ENCODE measurements at regions not wholly inside any gene's neighbourhood (a gene's known extent, or its start where the extent isn't known, plus 50 kb on each side); places are given as distances from the start of the nearest gene placed in this dataset.

GRCh38 chr2:16747689-16748088 is 82.1 kb upstream of the CYRIA start:
- no peak overlapping the region for H3K27ac ChIP-seq (ENCODE audit: extremely low read depth, low read depth, low read length)
- CTCF ChIA-PET = interaction anchor here (0.6 to 2.6 kb wide), 2 partner anchors 10 to 222 kb away, joined by 3 to 15 read pairs; no protein-coding TSS in a partner anchor
- no peak for TF ChIP-seq ZNF48 (tag by site-specific recombination; IDR thresholded peaks at IDR 0.05)
- TF ChIP-seq SP7 (tag by site-specific recombination; IDR thresholded peaks at IDR 0.05) = no peak
- no peak for TF ChIP-seq SETDB1 (IDR thresholded peaks at IDR 0.05; ENCODE audit: insufficient read length, low read length)
- TF ChIP-seq ZNF645 (tag by site-specific recombination; IDR thresholded peaks at IDR 0.05) = no peak
- TF ChIP-seq ZNF571 (tag by site-specific recombination; IDR thresholded peaks at IDR 0.05) = no peak
- TF ChIP-seq ZFP41 (tag by site-specific recombination; IDR thresholded peaks at IDR 0.05; ENCODE audit: borderline replicate concordance) = no peak
- no peak for TF ChIP-seq ZNF214 (tag by site-specific recombination; IDR thresholded peaks at IDR 0.05; ENCODE audit: borderline replicate concordance)
- no peak for TF ChIP-seq BCL11A (tag by site-specific recombination; IDR thresholded peaks at IDR 0.05; ENCODE audit: low read depth)
- no peak for TF ChIP-seq ZNF433 (tag by site-specific recombination; IDR thresholded peaks at IDR 0.05; ENCODE audit: low read depth)
- TF ChIP-seq ZNF223 (tag by site-specific recombination; IDR thresholded peaks at IDR 0.05) = no peak
- H3K9me3 ChIP-seq (ENCODE audit: control insufficient read depth, insufficient read depth, low read depth, low read length) = no peaks in the 10 kb centered on the region
- no peaks in the 10 kb centered on the region for H3K4me1 ChIP-seq (ENCODE audit: control insufficient read depth, insufficient read depth, low read length)
- no peak overlapping the region for H3K4me3 ChIP-seq (ENCODE audit: low read depth, low read length)
- no peaks in the 10 kb centered on the region for H3K36me3 ChIP-seq (ENCODE audit: control insufficient read depth in 2 of 2, insufficient read depth in 1 of 2, low read length in 2 of 2)
- POLR2A ChIA-PET = no interaction called here

DNA sequence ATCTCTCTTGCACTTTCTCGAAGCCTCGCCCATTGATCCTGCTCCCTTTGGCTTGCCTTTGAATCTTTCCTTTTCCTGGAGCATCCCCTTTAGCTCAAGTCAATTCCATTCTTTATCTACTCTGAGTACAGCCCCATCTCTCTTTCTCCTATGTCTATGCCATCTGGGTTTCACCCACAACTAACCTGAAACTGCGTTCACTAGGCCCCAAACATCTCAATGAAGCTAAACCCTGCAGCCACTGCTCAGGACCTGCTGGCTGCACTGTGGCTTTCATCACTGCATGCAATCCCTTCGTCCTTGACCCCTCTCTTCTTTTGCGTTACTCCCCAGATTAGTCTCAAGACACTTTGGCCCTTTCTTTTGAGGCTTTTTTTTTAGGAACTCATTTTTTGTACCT is 81.6 kb upstream of the CYRIA start:
- H3K9me3 ChIP-seq (ENCODE audit: control insufficient read depth, insufficient read depth, low read depth, low read length) = no peaks in the 10 kb centered on the region
- no peaks in the 10 kb centered on the region for H3K4me1 ChIP-seq (ENCODE audit: control insufficient read depth, insufficient read depth, low read length)
- CTCF ChIA-PET = interaction anchor here (0.6 to 2.6 kb wide), 3 partner anchors 10 to 221 kb away, joined by 3 to 15 read pairs (median 3); no protein-coding TSS in a partner anchor
- POLR2A ChIA-PET = no interaction called here
- no peak overlapping the region for H3K4me3 ChIP-seq (ENCODE audit: low read depth, low read length)
- no peak overlapping the region for H3K27ac ChIP-seq (ENCODE audit: extremely low read depth, low read depth, low read length)
- TF ChIP-seq ZNF16 (tag by site-specific recombination; IDR thresholded peaks at IDR 0.05; ENCODE audit: low read depth) (no peak), GLIS1 (tag by site-specific recombination; IDR thresholded peaks at IDR 0.05) (no peak), ZNF654 (tag by site-specific recombination; IDR thresholded peaks at IDR 0.05; ENCODE audit: low read depth) (no peak), ZNF433 (tag by site-specific recombination; IDR thresholded peaks at IDR 0.05; ENCODE audit: low read depth) (no peak), ZSCAN23 (tag by site-specific recombination; IDR thresholded peaks at IDR 0.05) (no peak), ZNF394 (tag by site-specific recombination; IDR thresholded peaks at IDR 0.05; ENCODE audit: borderline replicate concordance) (no peak), SCRT1 (tag by site-specific recombination; IDR thresholded peaks at IDR 0.05; ENCODE audit: borderline replicate concordance) (no peak), ZNF560 (tag by site-specific recombination; IDR thresholded peaks at IDR 0.05; ENCODE audit: borderline replicate concordance) (no peak), ZNF184 (tag by site-specific recombination; IDR thresholded peaks at IDR 0.05) (no peak), HOXC10 (CRISPR knock-in tag; IDR thresholded peaks at IDR 0.05) (no peak), ZBTB21 (tag by site-specific recombination; IDR thresholded peaks at IDR 0.05) (no peak), KLF1 (tag by site-specific recombination; IDR thresholded peaks at IDR 0.05) (no peak), ZNF76 (tag by site-specific recombination; IDR thresholded peaks at IDR 0.05; ENCODE audit: borderline replicate concordance, low read depth) (no peak), ZNF169 (tag by site-specific recombination; IDR thresholded peaks at IDR 0.05) (no peak), ZNF639 (tag by site-specific recombination; IDR thresholded peaks at IDR 0.05) (no peak), BCL11A (tag by site-specific recombination; IDR thresholded peaks at IDR 0.05; ENCODE audit: low read depth) (no peak), ZSCAN16 (tag by site-specific recombination; IDR thresholded peaks at IDR 0.05) (no peak), BCL11B (tag by site-specific recombination; IDR thresholded peaks at IDR 0.05; ENCODE audit: low read depth) (no peak), ZBTB11 (tag by site-specific recombination; conservative IDR thresholded peaks at IDR 0.05; ENCODE audit: low read depth) (no peak)
- H3K36me3 ChIP-seq (ENCODE audit: control insufficient read depth in 2 of 2, insufficient read depth in 1 of 2, low read length in 2 of 2) = no peaks in the 10 kb centered on the region
